Middle frontal gyrus (tissue), 1 donor: ENCODE measurements at regions not wholly inside any gene's neighbourhood (a gene's known extent, or its start where the extent isn't known, plus 50 kb on each side); places are given as distances from the start of the nearest gene placed in this dataset.

ENCODE experiments used
- DNase-seq: peaks from one replicate; pipeline ENCODE4 v3.0.0-alpha.2; 2015; ENCODE audit warnings: low spot score; ENCODE audit errors: extremely low spot score

GRCh38 chr15:31970007-31970406 lies 60.3 kb upstream of the CHRNA7 start:
- DNase-seq = no peak

- no peak for DNase-seq
These were observed 57.1 kb upstream of the CHRNA7 start for GRCh38 chr15:31973197-31973596.

- DNase-seq = no peak
These were observed 56.0 kb upstream of the CHRNA7 start for GRCh38 chr15:31974154-31974794.

- DNase-seq = no peak
These were observed 55.2 kb upstream of the CHRNA7 start for GRCh38 chr15:31974855-31975829.

- DNase-seq = no peak
These were observed 54.5 kb upstream of the CHRNA7 start for GRCh38 chr15:31975830-31976229.

- no peak for DNase-seq
These were observed 53.2 kb upstream of the CHRNA7 start for GRCh38 chr15:31977138-31977537.

GRCh38 chr15:31977812-31978661 lies 52.3 kb upstream of the CHRNA7 start:
- no peak for DNase-seq
